HUDEP-2 (cell line): ENCODE measurements at regions not wholly inside any gene's neighbourhood (a gene's known extent, or its start where the extent isn't known, plus 50 kb on each side); places are given as distances from the start of the nearest gene placed in this dataset.
"Not testable (repeated sequence)": the region's sequence is repeated elsewhere in the genome, so short reads cannot be mapped to it uniquely, and the experiment has no call there.

ENCODE experiments used
- DNase-seq, 76 experiments: peaks; one replicate each; lab custom pipeline; 2025; ENCODE audit not compliant: unreplicated experiment in 76 of 76; lab: John Stamatoyannopoulos, UW

- DNase-seq = no peak
Observed at GRCh38 chr20:55696520-55696919, 308.8 kb downstream of the CBLN4 start.

DNA sequence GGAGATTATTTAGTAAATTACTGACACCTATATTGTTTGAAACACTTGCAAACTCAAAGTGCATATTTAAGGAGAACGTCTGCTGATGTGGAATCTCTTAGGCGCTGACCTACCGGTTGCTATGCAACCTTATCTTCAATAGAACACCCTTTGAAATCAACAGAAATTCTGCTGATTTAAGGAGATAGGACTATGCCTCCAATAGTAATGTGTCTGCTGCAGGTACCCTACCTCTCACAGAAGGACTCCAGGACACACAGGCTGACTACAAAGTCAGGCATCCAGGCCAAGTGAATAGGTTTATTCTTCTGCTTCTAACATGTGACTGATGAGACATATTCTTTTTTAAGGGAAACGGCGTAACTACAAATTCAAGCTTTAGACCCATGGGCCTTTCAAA is 311.7 kb downstream of the CBLN4 start:
- no peak for DNase-seq

GRCh38 chr20:55685841-55686240 is 319.5 kb downstream of the CBLN4 start:
- DNase-seq = no peak

DNA sequence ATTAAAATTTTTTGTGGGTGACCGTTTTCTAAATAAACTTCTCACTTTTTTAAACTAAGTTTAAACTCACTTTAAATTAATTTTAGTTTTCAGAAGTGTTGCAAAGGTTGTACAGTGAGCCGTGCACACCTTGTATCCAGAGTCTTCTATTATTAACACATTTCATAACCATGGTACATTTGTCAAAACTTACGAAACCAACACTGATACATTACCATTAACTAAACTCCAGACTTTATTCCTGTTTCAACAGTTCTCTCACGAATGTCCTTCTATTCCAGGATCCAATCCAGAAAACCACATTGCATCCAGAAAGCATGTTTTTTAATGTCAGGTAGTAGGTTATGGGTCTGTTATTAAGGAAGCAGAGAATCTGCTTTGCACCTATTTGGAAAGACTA is 319.9 kb downstream of the CBLN4 start:
- no peak for DNase-seq

DNA sequence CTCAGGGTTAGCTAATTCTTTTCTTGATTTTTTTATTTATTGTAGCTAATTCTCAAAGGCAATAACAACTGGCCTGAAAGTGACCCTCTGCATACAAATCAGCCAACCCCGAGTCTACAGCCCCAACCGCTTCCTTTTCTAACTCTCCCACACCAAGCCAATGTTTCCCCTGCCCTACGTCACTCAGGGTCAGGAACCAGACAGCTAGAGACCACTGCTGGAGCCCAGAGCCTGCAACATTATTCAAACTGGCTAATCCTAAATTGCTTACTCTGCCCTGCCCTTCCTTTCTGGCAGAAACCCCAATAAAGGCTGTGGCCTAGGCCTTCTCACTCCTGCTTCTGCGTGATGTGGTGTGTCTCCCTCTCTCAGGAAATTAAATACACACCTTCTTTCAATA is 320.7 kb downstream of the CBLN4 start:
- no peak for DNase-seq

DNA sequence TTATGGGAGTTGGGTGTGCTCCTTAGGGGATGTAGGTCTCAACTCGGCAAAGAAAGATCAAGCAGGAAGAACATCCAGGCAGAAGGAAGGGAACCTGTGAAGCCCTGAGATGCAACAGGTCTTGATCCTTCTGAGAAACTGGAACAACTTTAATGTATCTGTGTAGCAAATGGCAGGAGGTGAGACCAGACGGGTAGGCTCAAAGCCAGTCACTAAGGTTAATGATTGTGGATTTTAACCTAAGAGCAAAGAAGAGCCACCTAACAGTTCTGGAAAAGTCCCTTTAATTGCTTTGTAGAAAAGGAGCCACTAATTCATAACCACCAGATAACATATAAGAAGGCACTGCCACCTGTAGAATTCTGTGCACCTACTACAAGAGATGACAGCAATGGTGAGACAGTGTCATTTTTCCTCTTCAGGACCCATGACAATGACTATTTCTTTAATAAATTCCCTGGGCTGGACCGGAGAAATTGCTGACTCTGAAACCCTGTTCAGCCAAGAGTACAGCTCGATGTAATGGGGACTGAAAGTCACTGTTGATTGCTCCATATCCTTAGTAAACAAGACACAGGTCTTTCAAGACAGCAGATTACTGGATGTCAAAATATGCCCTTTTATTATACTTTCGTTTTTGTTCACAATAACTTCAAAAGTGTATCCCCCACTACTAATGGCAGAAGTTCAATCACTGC is 326.2 kb downstream of the CBLN4 start:
- no peak for DNase-seq

GRCh38 chr20:55678126-55678525 is 327.2 kb downstream of the CBLN4 start:
- no peak for DNase-seq

DNA sequence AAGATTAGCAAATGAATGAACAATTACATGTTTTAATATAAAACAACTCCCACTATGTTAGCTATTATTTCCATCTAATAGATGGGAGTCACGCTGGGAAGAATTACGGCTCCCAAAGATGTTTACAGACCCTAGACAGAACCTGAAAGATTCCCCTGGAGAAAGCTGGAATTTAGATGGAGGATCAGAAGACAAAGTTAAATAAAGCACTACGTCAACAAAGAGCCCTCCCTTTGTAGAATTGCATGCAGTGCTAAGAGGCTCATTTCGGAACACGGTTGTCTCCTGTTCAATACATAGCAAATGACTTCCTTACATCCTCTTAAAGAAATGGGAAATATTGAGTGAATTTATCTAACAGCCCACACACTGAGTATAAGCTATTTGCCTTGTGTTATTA is 328.3 kb downstream of the CBLN4 start:
- DNase-seq = no peak

DNA sequence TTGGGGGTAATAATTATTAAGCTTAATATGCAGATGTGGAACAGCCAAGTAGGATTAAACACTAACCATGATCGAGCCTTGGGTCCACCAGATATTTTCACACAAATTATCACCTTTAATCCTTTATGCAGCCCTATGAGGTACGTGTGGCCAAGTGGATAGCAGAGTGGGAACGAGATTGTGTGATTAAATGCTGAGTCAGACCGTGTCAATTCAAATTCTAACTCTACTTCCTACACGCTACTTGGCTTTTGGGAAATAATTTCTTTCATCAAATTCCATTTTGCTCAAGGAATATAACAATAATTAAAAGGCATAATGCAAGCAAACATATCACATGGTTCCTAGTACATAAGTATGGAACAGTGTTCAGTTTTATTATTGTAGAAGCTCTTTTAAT is 329.2 kb downstream of the CBLN4 start:
- no peak for DNase-seq

GRCh38 chr20:55668631-55669030 is 336.7 kb downstream of the CBLN4 start:
- DNase-seq = no peak

- no peak for DNase-seq
Observed at GRCh38 chr20:55667955-55668354, 337.4 kb downstream of the CBLN4 start.

GRCh38 chr20:55667024-55667423 is 338.3 kb downstream of the CBLN4 start:
- no peak for DNase-seq

- no peak for DNase-seq
Observed at GRCh38 chr20:55656231-55656775, 349.0 kb downstream of the CBLN4 start.

- DNase-seq = no peak
Observed at GRCh38 chr20:55650657-55651360, 354.5 kb downstream of the CBLN4 start.

DNA sequence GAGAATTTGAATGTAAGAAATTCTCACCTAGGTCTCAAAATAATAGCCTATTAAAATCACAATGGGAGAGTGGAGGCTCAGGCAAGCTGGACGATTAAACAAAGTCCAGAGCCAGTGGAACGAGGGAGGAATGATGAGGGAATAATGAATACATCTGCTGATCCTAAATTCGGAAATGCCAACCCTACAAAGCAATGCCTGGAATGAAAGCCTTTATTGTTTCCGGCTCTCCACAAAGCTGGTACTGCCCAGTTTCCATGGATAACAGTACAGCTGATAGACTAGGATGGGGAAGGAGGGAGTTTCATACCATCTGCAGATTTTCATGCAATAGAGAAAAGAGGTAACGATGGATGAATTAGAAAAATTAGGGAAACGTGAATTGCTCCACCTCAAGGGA is 356.1 kb downstream of the CBLN4 start:
- no peak for DNase-seq

- no peak for DNase-seq
Observed at GRCh38 chr20:55646851-55647250, 358.5 kb downstream of the CBLN4 start.

GRCh38 chr20:55641497-55641896 is 363.8 kb downstream of the CBLN4 start:
- DNase-seq = no peak

DNA sequence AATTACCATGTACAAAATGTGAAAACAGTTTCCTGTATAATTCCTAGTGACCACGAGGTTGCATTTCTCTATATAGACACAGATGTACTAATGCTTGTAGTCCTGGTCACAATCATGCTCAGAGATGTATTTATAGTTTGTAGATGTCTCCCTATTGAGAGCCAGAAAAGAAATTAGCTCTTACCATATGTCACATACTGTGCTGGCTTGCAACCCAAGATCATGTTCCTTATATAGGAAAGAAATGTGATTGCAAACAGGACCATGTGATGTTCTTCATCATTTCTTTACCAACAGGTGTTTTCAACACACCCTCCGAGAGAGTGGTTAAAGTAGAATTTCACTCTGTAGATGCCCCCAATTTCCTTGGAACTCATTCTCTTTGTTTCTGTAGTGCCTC is 369.4 kb downstream of the CBLN4 start:
- no peak for DNase-seq

DNA sequence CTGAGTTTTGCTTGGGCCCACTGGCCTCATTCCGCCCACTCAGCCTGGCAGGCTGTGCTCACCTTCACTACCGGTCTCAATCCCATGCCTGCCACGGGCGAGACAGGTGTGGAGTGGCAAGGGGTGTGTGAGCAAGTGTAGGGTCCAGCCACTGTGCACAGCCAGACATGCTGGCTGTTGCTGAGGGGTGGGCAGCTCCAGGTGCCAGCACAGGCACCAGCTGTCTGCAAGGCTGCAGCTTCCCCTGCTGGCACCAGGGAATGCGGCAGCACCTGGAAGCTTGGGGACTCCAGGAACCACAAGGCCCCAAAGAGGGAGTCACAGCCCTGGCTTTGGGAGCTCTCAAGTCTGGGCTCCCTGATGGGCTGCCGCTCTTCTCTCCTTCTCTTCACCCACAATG is 372.7 kb downstream of the CBLN4 start:
- no peak for DNase-seq

- DNase-seq = not testable (repeated sequence)
Observed at GRCh38 chr20:55629143-55629542, 376.2 kb downstream of the CBLN4 start.

DNA sequence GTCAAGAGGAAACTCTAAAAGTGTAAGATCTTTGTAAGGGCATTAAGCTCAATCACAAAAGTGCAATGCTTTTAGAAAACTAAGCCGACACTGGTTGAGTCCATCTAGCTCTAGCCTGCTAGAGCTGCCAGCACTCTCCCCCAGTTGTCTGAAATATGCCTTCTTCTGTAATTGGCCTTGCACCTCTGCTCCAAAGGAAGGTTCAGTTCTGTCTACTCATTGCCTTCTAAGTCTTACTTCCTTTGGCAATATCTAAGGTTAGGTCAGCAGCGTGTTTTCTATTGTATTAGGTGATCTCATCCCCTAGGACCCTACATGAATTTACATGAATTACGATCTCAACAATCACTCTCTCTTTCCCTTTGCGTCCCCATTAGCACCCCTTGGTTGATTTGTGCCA is 378.6 kb downstream of the CBLN4 start:
- no peak for DNase-seq

- no peak for DNase-seq
Observed at GRCh38 chr20:55616367-55616766, 389.0 kb downstream of the CBLN4 start.
